NCI-H82 treated with DMSO at 0.1 percent for 48 hours (cell line): ENCODE measurements at regions not wholly inside any gene's neighbourhood (a gene's known extent, or its start where the extent isn't known, plus 50 kb on each side); places are given as distances from the start of the nearest gene placed in this dataset.

Source experiments
- DNase-seq: peaks from one replicate; lab custom pipeline; 2025; ENCODE audit not compliant: unreplicated experiment; lab: John Stamatoyannopoulos, UW

GRCh38 chr5:39586185-39586584 is 161.4 kb upstream of the DAB2 start:
- no peak for DNase-seq

- DNase-seq = no peak
Measured at GRCh38 chr5:39584927-39585326, 160.1 kb upstream of the DAB2 start.

GRCh38 chr5:39580702-39581453 is 156.1 kb upstream of the DAB2 start:
- DNase-seq = no peak

- DNase-seq = no peak
Measured at GRCh38 chr5:39579750-39580149, 155.0 kb upstream of the DAB2 start.

GRCh38 chr5:39578887-39579497 is 154.2 kb upstream of the DAB2 start:
- no peak for DNase-seq

- DNase-seq = no peak
Measured at GRCh38 chr5:39577529-39577928, 152.7 kb upstream of the DAB2 start.

- DNase-seq = no peak
Measured at GRCh38 chr5:39570403-39571027, 145.7 kb upstream of the DAB2 start.

GRCh38 chr5:39569857-39570256 is 145.1 kb upstream of the DAB2 start:
- DNase-seq = no peak

- no peak for DNase-seq
Measured at GRCh38 chr5:39566891-39567290, 142.1 kb upstream of the DAB2 start.

GRCh38 chr5:39566029-39566428 is 141.2 kb upstream of the DAB2 start:
- DNase-seq = no peak

- no peak for DNase-seq
Measured at GRCh38 chr5:39561421-39561820, 136.6 kb upstream of the DAB2 start.

GRCh38 chr5:39560726-39561125 is 135.9 kb upstream of the DAB2 start:
- DNase-seq = no peak

GRCh38 chr5:39559923-39560322 is 135.1 kb upstream of the DAB2 start:
- no peak for DNase-seq

GRCh38 chr5:39558541-39558940 is 133.8 kb upstream of the DAB2 start:
- no peak for DNase-seq

- DNase-seq = no peak
Measured at GRCh38 chr5:39555788-39556187, 131.0 kb upstream of the DAB2 start.

- DNase-seq = no peak
Measured at GRCh38 chr5:39547553-39548154, 122.9 kb upstream of the DAB2 start.

- no peak for DNase-seq
Measured at GRCh38 chr5:39544941-39545340, 120.2 kb upstream of the DAB2 start.

- DNase-seq = no peak
Measured at GRCh38 chr5:39543335-39543734, 118.6 kb upstream of the DAB2 start.

GRCh38 chr5:39542511-39543285 is 117.9 kb upstream of the DAB2 start:
- DNase-seq = no peak

GRCh38 chr5:39541920-39542319 is 117.1 kb upstream of the DAB2 start:
- no peak for DNase-seq

- no peak for DNase-seq
Measured at GRCh38 chr5:39539470-39539869, 114.7 kb upstream of the DAB2 start.
